ENCODE measurements at regions not wholly inside any gene's neighbourhood (a gene's known extent, or its start where the extent isn't known, plus 50 kb on each side); places are given as distances from the start of the nearest gene placed in this dataset.
"Not testable (repeated sequence)": the region's sequence is repeated elsewhere in the genome, so short reads cannot be mapped to it uniquely, and the experiment has no call there.

- not testable (repeated sequence) for TF ChIP-seq BHLHE40 (IDR thresholded peaks at IDR 0.05; ENCODE audit: borderline replicate concordance); PKNOX1 (IDR thresholded peaks at IDR 0.05); NFRKB (IDR thresholded peaks at IDR 0.05); FOXK2 (IDR thresholded peaks at IDR 0.05); FOXA1 (IDR thresholded peaks at IDR 0.05); FOXM1 (IDR thresholded peaks at IDR 0.05; ENCODE audit: borderline replicate concordance); ZNF384 (IDR thresholded peaks at IDR 0.05); LEF1 (IDR thresholded peaks at IDR 0.05; ENCODE audit: borderline replicate concordance); L3MBTL2 (conservative IDR thresholded peaks at IDR 0.05); ARNT (IDR thresholded peaks at IDR 0.05)
Observed at GRCh38 chr15:66974131-66974530, 91.3 kb upstream of the SMAD3 start.
